ENCODE measurements at regions not wholly inside any gene's neighbourhood (a gene's known extent, or its start where the extent isn't known, plus 50 kb on each side); places are given as distances from the start of the nearest gene placed in this dataset.

DNA sequence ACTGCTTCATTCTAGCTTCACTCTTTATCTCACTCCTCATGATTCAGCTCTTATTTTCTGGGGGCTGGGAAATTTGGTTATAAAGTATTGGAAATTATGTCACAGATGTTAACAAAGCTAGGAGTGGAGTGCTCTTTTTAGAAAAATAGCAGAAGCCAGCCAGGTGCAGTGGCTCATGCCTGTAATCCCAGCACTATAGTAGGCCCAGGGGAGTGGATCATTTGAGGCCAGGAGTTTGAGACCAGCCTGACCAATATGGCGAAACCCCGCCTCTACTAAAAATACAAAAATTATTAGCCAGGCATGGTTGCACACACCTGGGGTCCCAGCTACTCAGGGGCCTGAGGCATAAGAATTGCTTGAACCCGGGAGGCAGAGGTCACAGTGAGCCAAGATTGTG is 97.2 kb upstream of the GUCY1A1 start (continued):
- TF ChIP-seq, protein P1, sequence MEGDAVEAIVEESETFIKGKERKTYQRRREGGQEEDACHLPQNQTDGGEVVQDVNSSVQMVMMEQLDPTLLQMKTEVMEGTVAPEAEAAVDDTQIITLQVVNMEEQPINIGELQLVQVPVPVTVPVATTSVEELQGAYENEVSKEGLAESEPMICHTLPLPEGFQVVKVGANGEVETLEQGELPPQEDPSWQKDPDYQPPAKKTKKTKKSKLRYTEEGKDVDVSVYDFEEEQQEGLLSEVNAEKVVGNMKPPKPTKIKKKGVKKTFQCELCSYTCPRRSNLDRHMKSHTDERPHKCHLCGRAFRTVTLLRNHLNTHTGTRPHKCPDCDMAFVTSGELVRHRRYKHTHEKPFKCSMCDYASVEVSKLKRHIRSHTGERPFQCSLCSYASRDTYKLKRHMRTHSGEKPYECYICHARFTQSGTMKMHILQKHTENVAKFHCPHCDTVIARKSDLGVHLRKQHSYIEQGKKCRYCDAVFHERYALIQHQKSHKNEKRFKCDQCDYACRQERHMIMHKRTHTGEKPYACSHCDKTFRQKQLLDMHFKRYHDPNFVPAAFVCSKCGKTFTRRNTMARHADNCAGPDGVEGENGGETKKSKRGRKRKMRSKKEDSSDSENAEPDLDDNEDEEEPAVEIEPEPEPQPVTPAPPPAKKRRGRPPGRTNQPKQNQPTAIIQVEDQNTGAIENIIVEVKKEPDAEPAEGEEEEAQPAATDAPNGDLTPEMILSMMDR (IDR thresholded peaks at IDR 0.05; ENCODE audit: control extremely low read depth in 1 of 3, insufficient read depth in 1 of 3, low read depth in 1 of 3, low read length in 3 of 3), result no peak
- TF ChIP-seq BRCA1 (IDR thresholded peaks at IDR 0.05; ENCODE audit: low read depth, low read length), result no peak

Data from H1 (cell line).